ENCODE measurements at regions not wholly inside any gene's neighbourhood (a gene's known extent, or its start where the extent isn't known, plus 50 kb on each side); places are given as distances from the start of the nearest gene placed in this dataset.

GRCh38 chr14:34931206-34931605 is 51.6 kb upstream of the SRP54 start:
- peak in 3 of 5 experiments; percentile 8 to 76 (median 71) for DNase-seq

DNA sequence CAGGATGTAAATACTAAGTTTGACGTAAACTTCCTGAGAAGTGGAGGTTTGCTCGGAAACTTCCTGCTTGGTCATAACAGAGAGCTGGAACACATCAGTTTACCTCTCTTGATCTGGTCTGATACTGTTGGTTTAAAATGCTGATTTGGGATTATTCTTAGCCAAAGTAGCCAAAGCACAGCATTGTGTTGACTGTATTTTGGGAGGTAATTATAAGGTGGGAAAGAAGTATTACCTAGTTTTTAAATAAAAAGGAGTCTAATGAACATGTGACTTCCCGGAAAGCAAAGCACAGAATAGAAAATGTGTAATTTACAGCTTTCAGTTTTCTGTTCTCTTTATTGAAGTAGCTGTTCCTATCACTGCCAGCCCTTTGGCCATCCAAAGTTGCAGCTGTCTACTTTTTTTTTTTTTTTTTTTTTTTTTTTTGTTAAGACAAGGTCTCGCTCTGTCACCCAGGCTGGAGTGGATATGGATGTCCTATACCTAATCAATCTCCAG is 52.2 kb upstream of the SRP54 start:
- peak in 2 of 5 experiments; percentile 41 to 76 for DNase-seq

- no peak for DNase-seq
Observed at GRCh38 chr14:34926552-34926951, 51.4 kb upstream of the BAZ1A start.
